Effector memory CD8-positive, alpha-beta T cell (primary cell): ENCODE measurements at regions not wholly inside any gene's neighbourhood (a gene's known extent, or its start where the extent isn't known, plus 50 kb on each side); places are given as distances from the start of the nearest gene placed in this dataset.
"Not testable (repeated sequence)": the region's sequence is repeated elsewhere in the genome, so short reads cannot be mapped to it uniquely, and the experiment has no call there.

ENCODE experiments used
- ATAC-seq: fragments of 150-1000 bp; cut with Tn5 transposase; replicated peaks from 2 replicates; pipeline ENCODE4 v1.10.0; 2021; ENCODE audit warnings: mild to moderate bottlenecking, moderate library complexity
- DNase-seq, 3 experiments: peaks; one replicate each; pipeline ENCODE4 v3.0.0; 2021
- H3K27ac Mint-ChIP-seq, 2 donors: one replicate each; pipeline ENCODE4 v1.8.0; 2022; ENCODE audit warnings: mild to moderate bottlenecking in 2 of 2, mixed read lengths in 2 of 2, moderate library complexity in 2 of 2
- H3K27me3 Mint-ChIP-seq, 2 donors: one replicate each; pipeline ENCODE4 v1.8.0; 2022; ENCODE audit warnings: mixed read lengths in 2 of 2
- H3K36me3 Mint-ChIP-seq: one replicate; pipeline ENCODE4 v1.8.0; 2022; ENCODE audit warnings: mild to moderate bottlenecking, moderate library complexity, mixed read lengths; ENCODE audit not compliant: insufficient read depth
- H3K4me1 Mint-ChIP-seq, 2 donors: one replicate each; pipeline ENCODE4 v1.8.0; 2022; ENCODE audit warnings: low read depth in 2 of 2, mixed read lengths in 2 of 2
- H3K4me3 Mint-ChIP-seq, 2 donors: one replicate each; pipeline ENCODE4 v1.8.0; 2022; ENCODE audit warnings: mild to moderate bottlenecking in 2 of 2, mixed read lengths in 2 of 2, moderate library complexity in 2 of 2
- H3K9me3 Mint-ChIP-seq, 2 donors: one replicate each; pipeline ENCODE4 v1.8.0; 2022; ENCODE audit warnings: mixed read lengths in 2 of 2

DNA sequence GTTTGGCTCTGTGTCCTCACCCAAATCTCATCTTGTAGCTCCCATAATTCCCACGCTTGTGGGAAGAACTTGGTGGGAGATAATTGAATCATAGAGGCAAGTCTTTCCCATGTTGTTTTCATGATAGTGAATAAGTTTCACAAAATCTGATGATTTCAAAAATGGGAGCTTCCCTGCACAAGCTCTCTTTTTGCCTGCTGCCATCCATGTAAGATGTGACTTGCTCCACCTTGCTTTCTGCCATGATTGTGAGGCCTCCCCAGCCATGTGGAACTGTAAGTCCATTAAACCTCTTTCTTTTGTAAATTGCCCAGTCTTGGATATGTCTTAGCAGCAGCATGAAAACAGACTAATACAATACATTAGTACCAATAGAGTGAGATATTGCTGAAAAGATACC lies 154.9 kb downstream of the DUSP10 start:
- not testable (repeated sequence) for H3K36me3 Mint-ChIP-seq, ATAC-seq, DNase-seq, H3K27me3 Mint-ChIP-seq, H3K27ac Mint-ChIP-seq, H3K9me3 Mint-ChIP-seq, H3K4me3 Mint-ChIP-seq, H3K4me1 Mint-ChIP-seq

DNA sequence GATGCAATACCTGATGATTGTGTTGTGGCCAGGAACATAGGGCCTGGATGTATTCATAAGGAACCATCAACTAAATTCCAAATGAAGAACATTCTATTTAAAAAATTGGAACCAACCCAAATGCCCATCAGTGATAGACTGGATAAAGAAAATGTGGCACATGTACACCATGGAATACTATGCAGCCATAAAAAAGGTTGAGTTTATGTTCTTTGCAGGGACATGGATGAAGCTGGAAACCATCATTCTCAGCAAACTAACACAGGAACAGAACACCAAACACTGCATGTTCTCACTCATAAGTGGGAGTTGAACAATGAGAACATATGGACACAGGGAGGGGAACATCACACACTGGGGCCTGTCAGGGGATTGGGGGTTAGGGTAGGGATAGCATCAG lies 150.6 kb downstream of the DUSP10 start:
- H3K9me3 Mint-ChIP-seq, ATAC-seq, H3K27ac Mint-ChIP-seq, DNase-seq, H3K4me3 Mint-ChIP-seq, H3K36me3 Mint-ChIP-seq, H3K4me1 Mint-ChIP-seq, H3K27me3 Mint-ChIP-seq: not testable (repeated sequence)

DNA sequence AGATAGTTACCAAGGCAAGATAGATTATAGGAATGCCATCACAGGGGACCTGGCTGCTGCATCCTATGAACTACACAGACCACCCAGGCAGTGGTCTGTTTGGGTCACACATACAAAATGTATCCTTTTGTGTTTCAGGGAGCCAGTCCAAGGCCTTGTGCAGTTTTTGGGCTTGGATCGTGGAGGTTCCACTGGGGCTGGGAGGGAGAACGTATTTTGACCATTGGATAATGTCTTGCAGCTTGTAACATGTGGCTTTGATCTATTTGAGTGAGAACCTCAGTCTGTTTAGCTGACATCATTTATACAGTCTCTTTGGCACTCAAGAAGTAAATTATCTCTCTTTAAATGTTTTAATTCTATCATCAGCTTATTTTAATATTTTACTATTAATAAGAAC lies 147.3 kb downstream of the DUSP10 start:
- Mint-ChIP-seq H3K36me3 (no peaks in the 10 kb centered on the region), H3K27ac (no peak overlapping the region), H3K4me3 (no peak overlapping the region), H3K4me1 (no peaks in the 10 kb centered on the region), H3K9me3 (no peaks in the 10 kb centered on the region), H3K27me3 (peaks cover 0 to 7% of the 10 kb centered on the region in 2 donors)
- DNase-seq (no peak), ATAC-seq (no peak)

DNA sequence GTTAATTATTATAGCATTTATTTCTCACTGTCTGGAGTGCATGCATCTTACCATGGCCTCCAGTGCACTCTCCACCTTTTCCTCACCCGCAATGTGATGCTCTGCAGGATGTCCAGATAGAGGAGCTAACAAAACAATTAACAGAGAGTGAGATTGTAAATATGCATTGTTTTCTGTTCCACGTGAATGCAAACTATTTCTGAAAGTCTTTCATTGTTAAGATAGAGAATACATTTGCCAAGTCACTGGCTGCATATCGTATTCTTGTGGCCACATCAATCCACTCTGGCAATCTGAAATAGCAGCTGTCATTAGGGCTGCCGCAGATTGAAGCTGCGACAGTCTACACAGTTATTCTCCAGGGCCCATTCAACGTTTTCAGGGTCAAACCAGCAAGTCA lies 143.8 kb downstream of the DUSP10 start:
- H3K27me3 Mint-ChIP-seq: peaks cover 0 to 8% of the 10 kb centered on the region in 2 donors
- ATAC-seq (no peak), DNase-seq (no peak)
- H3K27ac Mint-ChIP-seq: no peak overlapping the region
- no peaks in the 10 kb centered on the region for H3K9me3 Mint-ChIP-seq
- H3K36me3 Mint-ChIP-seq: no peaks in the 10 kb centered on the region
- no peaks in the 10 kb centered on the region for H3K4me1 Mint-ChIP-seq
- H3K4me3 Mint-ChIP-seq: no peak overlapping the region

DNA sequence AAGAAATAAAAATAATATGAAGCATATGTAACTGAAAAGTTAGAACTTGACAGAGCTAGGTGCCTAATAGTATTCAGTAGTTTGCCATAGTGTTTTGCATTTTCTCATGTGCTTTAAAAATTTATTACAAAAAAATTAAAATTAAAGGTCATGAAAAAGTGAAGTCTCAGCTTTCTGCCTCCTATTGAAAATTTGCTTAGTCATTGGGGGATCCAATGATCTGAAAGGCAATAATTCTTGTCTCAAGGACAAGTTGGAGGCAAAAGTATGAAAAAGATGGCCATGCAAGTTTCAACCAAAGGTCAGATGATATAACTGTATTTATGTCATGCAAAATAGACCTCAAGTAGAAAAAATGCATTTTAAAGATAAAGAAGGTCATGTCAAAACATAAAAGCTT lies 140.7 kb downstream of the DUSP10 start:
- Mint-ChIP-seq H3K27ac (no peak overlapping the region), H3K4me1 (no peaks in the 10 kb centered on the region), H3K9me3 (no peaks in the 10 kb centered on the region), H3K36me3 (no peaks in the 10 kb centered on the region), H3K4me3 (no peak overlapping the region), H3K27me3 (peaks cover 0 to 8% of the 10 kb centered on the region in 2 donors)
- no peak for DNase-seq
- ATAC-seq: no peak

DNA sequence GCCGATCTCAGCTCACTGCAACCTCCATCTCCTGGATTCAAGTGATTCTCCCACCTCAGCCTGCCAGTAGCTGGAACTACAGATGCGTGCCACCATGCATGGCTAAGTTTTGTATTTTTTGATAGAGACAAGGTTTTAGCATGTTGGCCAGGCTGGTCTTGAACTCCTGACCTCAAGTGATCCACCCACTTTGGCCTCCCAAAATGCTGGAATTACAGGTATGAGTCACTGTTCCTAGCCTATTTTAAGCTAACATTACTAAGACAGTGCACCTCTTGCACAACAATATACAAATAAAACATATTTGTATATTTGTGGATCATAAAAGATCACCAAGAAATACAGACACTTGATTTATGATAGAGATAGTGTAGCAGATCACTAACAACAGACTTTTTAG lies 139.1 kb downstream of the DUSP10 start:
- Mint-ChIP-seq H3K36me3 (peaks cover 2% of the 10 kb centered on the region), H3K9me3 (no peaks in the 10 kb centered on the region), H3K4me3 (no peak overlapping the region), H3K27me3 (peaks cover 0 to 8% of the 10 kb centered on the region in 2 donors), H3K4me1 (no peaks in the 10 kb centered on the region), H3K27ac (no peak overlapping the region)
- no peak for DNase-seq
- ATAC-seq: no peak

DNA sequence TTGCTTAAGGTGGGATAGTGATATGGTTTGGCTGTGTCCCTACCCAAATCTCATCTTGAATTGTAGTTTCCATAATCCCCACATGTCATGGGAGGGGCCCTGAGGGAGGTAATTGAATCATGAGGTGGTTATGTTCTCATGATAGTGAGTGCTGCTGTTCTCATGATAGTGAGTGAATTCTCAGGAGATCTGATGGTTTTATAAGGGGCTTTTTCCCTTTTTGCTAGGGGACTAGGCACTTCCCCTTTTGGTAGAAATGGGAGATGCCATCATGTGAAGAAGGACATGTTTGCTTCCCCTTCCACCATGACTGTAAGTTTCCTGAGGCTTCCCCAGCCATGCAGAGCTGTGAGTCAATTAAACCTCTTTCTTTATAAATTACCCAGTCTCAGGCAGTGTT lies 137.5 kb downstream of the DUSP10 start:
- H3K27me3 Mint-ChIP-seq, H3K9me3 Mint-ChIP-seq, ATAC-seq, DNase-seq, H3K4me1 Mint-ChIP-seq, H3K4me3 Mint-ChIP-seq, H3K36me3 Mint-ChIP-seq, H3K27ac Mint-ChIP-seq: not testable (repeated sequence)

DNA sequence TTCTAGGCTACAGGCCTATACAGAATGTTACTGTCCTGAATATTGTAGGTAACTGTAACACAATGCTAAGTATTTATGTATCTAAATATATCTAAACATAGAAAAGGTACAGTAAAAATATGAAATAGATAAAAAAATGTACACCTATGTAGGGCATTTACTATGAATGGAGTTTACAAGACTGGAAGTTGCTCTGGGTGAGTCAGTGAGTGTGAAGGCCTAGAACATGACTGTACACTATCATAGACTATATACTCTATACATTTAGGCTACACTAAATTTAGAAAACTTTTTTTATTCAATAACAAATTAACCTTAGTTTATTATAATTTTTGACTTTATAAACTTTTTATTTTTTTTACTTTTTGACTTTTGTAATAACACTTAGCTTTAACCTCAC lies 136.9 kb downstream of the DUSP10 start:
- ATAC-seq (no peak), DNase-seq (no peak)
- H3K27me3 Mint-ChIP-seq: no peaks in the 10 kb centered on the region
- no peak overlapping the region for H3K27ac Mint-ChIP-seq
- H3K9me3 Mint-ChIP-seq: no peaks in the 10 kb centered on the region
- peaks cover 3% of the 10 kb centered on the region for H3K36me3 Mint-ChIP-seq
- H3K4me1 Mint-ChIP-seq: no peaks in the 10 kb centered on the region
- H3K4me3 Mint-ChIP-seq: no peak overlapping the region

DNA sequence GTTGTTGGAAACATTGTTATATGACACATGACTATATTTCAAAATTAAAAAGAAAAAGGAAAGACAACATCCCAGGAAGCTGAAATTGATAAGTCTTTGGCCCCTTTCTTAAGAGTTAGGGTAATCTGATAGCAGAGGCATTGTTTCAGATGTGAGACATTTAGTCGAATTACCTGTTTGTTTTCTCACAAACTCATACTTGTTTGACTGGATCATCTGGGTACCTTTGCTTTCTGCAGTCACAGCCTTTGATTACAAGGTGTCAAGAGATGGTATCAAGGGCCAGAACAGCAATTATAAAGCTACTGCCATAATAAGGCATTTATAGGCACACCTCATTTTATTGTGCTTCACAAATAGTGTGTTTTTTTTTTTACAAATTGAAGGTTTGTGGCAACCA lies 136.3 kb downstream of the DUSP10 start:
- ATAC-seq (no peak), DNase-seq (no peak)
- no peaks in the 10 kb centered on the region for H3K4me1 Mint-ChIP-seq
- peaks cover 3% of the 10 kb centered on the region for H3K36me3 Mint-ChIP-seq
- no peaks in the 10 kb centered on the region for H3K27me3 Mint-ChIP-seq
- no peaks in the 10 kb centered on the region for H3K9me3 Mint-ChIP-seq
- no peak overlapping the region for H3K4me3 Mint-ChIP-seq
- H3K27ac Mint-ChIP-seq: no peak overlapping the region

DNA sequence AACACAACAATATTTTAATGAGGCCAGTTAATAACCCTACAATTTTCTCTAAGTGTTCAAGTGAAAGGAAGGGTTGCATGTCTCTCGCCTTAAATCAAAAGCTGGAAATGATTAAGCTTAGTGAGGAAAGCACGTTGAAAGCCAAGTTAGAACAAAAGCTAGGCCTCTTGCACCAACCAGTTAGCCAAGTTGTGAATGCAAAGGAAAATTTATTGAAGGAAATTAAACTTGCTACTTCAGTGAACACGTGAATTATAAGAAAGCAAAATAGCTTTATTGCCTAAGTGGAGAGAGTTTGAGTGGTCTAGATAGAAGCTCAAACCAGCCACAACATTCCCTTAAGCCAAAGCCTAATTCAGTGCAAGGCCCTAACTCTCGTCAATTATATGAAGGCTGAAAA lies 135.6 kb downstream of the DUSP10 start:
- H3K36me3 Mint-ChIP-seq: peaks cover 3% of the 10 kb centered on the region
- H3K27ac Mint-ChIP-seq: no peak overlapping the region
- H3K4me3 Mint-ChIP-seq: no peak overlapping the region
- DNase-seq: no peak
- ATAC-seq: no peak
- H3K27me3 Mint-ChIP-seq: no peaks in the 10 kb centered on the region
- no peaks in the 10 kb centered on the region for H3K4me1 Mint-ChIP-seq
- H3K9me3 Mint-ChIP-seq: no peaks in the 10 kb centered on the region

DNA sequence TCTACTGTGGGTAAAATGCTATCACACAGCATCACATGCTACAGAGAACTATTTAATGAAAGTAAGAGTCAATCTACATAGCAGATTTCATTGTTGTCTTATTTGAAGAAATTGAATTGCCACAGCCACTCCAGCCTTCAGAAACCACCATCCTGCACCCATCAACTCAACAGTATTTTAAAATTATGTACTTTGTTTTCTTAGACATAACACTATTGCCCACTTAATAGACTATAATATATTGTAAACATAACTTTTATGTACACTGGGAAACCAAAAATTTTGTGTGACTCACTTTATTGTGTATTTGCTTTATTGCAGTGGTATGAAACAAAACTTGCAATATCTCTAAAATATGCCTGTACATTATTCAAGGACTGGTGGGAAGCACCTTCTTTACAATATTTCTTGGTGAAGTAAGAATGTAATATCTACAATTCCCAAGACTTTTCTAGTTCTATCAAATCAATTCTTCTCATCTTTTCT lies 133.0 kb downstream of the DUSP10 start:
- Mint-ChIP-seq H3K27me3 (no peaks in the 10 kb centered on the region), H3K27ac (no peak overlapping the region), H3K9me3 (no peaks in the 10 kb centered on the region), H3K4me1 (no peaks in the 10 kb centered on the region), H3K36me3 (peaks cover 3% of the 10 kb centered on the region), H3K4me3 (no peak overlapping the region)
- ATAC-seq: no peak
- DNase-seq: no peak

DNA sequence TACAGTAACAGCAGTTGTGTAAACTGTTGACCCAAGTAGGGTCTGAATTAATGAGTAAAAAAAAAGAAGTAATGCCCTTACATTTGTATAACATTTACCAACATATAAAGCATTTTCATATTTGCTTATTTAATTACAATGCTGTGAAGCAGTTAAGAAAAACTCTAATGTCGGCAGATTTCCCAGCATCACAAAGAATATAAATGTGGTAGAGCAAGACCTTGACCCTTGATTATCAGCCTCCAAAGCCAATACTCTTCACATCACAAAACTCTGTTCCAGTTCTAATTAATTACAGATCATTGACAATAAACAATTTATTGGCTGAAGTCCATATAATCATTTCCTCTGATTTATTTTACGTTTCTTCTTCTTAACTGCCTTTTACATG lies 130.2 kb downstream of the DUSP10 start:
- Mint-ChIP-seq H3K27me3 (no peaks in the 10 kb centered on the region), H3K4me3 (no peak overlapping the region), H3K36me3 (peaks cover 7% of the 10 kb centered on the region), H3K27ac (no peak overlapping the region), H3K4me1 (no peaks in the 10 kb centered on the region), H3K9me3 (no peaks in the 10 kb centered on the region)
- no peak for ATAC-seq
- no peak for DNase-seq

DNA sequence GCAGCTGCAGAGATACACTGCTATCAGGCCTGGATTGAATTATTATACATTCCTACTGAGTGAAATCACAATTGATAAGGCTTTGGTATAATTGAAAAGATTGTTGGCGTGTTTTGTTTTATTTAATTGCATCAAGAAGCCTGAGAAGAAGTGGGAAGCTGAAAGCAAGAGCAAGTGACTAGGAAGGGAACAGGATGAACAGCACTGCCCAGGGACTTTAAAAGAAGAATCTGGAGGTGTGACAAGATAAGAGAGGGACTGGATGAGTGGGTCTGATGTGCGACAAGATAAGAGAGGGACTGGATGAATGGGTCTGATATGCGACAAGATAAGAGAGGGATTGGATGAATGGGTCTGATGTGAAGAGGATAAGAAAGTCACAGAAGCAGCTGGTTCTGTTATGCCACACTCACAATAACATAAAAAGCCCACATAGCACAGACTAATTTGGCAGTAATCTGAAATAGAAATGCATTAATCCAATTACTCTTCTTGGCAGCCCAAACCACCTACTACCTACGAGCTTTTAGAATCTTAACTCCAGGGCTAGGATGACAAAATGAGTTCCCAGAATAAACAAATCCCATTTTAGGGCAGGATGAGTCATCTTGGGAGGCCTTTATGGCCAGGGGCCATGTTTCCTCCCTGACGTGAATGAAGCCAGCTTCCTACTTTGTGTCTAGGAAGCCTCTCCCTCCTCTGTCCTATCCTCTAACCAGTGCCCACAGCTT lies 129.7 kb downstream of the DUSP10 start:
- Mint-ChIP-seq H3K9me3 (no peaks in the 10 kb centered on the region), H3K36me3 (peaks cover 7% of the 10 kb centered on the region), H3K4me3 (no peak overlapping the region), H3K27me3 (no peaks in the 10 kb centered on the region), H3K27ac (no peak overlapping the region), H3K4me1 (no peaks in the 10 kb centered on the region)
- ATAC-seq: no peak
- DNase-seq: no peak

DNA sequence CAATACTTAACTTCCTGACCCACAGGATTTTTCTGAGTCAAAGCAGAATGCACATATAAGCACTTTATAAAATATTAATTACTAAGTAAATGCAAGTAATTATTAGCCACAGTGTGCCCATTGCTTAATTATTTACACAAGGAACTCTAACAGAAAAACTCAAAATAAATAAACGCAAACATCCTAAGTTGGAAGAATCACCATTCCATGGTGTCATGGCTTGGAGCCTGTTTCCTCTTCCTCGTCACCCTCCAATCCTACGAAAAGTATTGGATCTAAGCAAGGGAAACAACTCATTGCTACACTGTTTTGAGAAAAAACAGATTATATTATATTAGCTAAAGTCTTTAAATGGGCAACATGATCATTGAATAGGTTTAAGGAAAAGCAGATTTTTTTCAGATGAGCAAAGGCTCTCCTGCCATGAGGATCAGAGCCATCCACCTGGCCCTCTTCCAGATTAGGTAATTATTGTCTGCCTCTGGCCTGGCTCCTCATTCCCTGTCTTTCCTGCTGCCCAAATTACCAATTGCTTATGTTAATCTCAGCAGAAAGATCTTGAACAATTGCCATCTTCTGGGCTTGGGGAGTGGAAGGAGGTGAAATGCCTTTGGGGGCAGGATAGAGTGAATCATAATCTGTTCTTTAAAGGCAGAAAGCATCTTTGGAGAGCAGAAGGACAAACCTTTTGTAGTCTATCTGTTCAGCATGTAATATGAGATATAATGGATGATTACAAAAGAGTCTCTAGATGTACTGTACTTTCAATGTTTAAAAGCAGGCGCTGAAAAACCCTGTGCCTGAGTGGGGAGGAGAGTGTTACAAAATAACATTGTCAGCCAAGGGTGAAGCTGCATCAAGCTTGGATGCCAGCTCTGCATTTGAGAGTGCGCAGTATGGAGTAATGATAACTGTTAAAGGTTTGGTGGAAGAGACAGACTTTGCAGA lies 121.2 kb downstream of the DUSP10 start:
- no peak for ATAC-seq
- Mint-ChIP-seq H3K36me3 (no peaks in the 10 kb centered on the region), H3K4me3 (no peak overlapping the region), H3K4me1 (no peaks in the 10 kb centered on the region), H3K27me3 (peaks cover 0 to 8% of the 10 kb centered on the region in 2 donors), H3K9me3 (no peaks in the 10 kb centered on the region), H3K27ac (no peak overlapping the region)
- no peak for DNase-seq
